Neutrophil (primary cell): ENCODE measurements at regions not wholly inside any gene's neighbourhood (a gene's known extent, or its start where the extent isn't known, plus 50 kb on each side); places are given as distances from the start of the nearest gene placed in this dataset.

Experiments used
- H3K27ac ChIP-seq: fragments of 200-600 bp; sonication (generic); 2 replicates; pipeline ENCODE4 v1.5.1; 2016; ENCODE audit warnings: mild to moderate bottlenecking, moderate library complexity
- H3K27me3 ChIP-seq: fragments of 200-600 bp; sonication (generic); 2 replicates; pipeline ENCODE4 v1.6.0; 2016; ENCODE audit warnings: mild to moderate bottlenecking
- H3K36me3 ChIP-seq: fragments of 200-600 bp; sonication (generic); 2 replicates; pipeline ENCODE4 v1.5.1; 2017
- H3K4me1 ChIP-seq, 2 experiments: fragments of 200-600 bp in 1 of 2; sonication (generic) in 1 of 2; 1 replicate in 1 of 2; 2 replicates in 1 of 2; pipeline versions ENCODE4 v1.5.1 to v1.6.1; 2013 to 2016; ENCODE audit warnings: low read depth in 1 of 2, low read length in 1 of 2, mild to moderate bottlenecking in 1 of 2, moderate library complexity in 1 of 2; ENCODE audit not compliant: control insufficient read depth in 1 of 2, insufficient read depth in 1 of 2
- H3K4me3 ChIP-seq, 2 experiments: fragments of 200-600 bp in 1 of 2; sonication (generic) in 1 of 2; 1 replicate in 1 of 2; 2 replicates in 1 of 2; pipeline ENCODE4 v1.5.1; 2013 to 2016; ENCODE audit warnings: low read depth in 1 of 2, low read length in 1 of 2, mild to moderate bottlenecking in 1 of 2, moderate library complexity in 1 of 2
- H3K9me3 ChIP-seq: fragments of 200-600 bp; sonication (generic); 2 replicates; pipeline ENCODE4 v1.5.1; 2016
- CTCF ChIP-seq: fragments of 200-600 bp; sonication (generic); IDR thresholded peaks from 2 replicates; pipeline ENCODE4 v1.5.1; 2016; ENCODE audit warnings: antibody characterized with exemption

GRCh38 chr3:8204853-8205650 is 296.6 kb upstream of the LMCD1 start:
- H3K27ac ChIP-seq = no peak overlapping the region
- no peaks in the 10 kb centered on the region for H3K4me1 ChIP-seq
- no peaks in the 10 kb centered on the region for H3K36me3 ChIP-seq
- no peak overlapping the region for H3K4me3 ChIP-seq
- no peaks in the 10 kb centered on the region for H3K27me3 ChIP-seq
- no peaks in the 10 kb centered on the region for H3K9me3 ChIP-seq
- no peak for TF ChIP-seq CTCF

GRCh38 chr3:8205881-8206280 is 295.7 kb upstream of the LMCD1 start:
- Histone ChIP-seq H3K9me3 (no peaks in the 10 kb centered on the region), H3K4me1 (no peaks in the 10 kb centered on the region), H3K27me3 (no peaks in the 10 kb centered on the region), H3K27ac (no peak overlapping the region), H3K4me3 (no peak overlapping the region), H3K36me3 (no peaks in the 10 kb centered on the region)
- no peak for TF ChIP-seq CTCF

GRCh38 chr3:8206971-8207617 is 294.5 kb upstream of the LMCD1 start:
- no peak for TF ChIP-seq CTCF
- H3K27ac ChIP-seq = no peak overlapping the region
- no peaks in the 10 kb centered on the region for H3K27me3 ChIP-seq
- H3K4me1 ChIP-seq = no peaks in the 10 kb centered on the region
- H3K4me3 ChIP-seq = no peak overlapping the region
- H3K9me3 ChIP-seq = no peaks in the 10 kb centered on the region
- no peaks in the 10 kb centered on the region for H3K36me3 ChIP-seq

- Histone ChIP-seq H3K4me3 (no peak overlapping the region), H3K36me3 (no peaks in the 10 kb centered on the region), H3K9me3 (no peaks in the 10 kb centered on the region), H3K27ac (no peak overlapping the region), H3K4me1 (no peaks in the 10 kb centered on the region), H3K27me3 (no peaks in the 10 kb centered on the region)
- TF ChIP-seq CTCF = no peak
Measured at GRCh38 chr3:8210882-8211341, 290.7 kb upstream of the LMCD1 start.

- no peaks in the 10 kb centered on the region for H3K9me3 ChIP-seq
- no peaks in the 10 kb centered on the region for H3K4me1 ChIP-seq
- no peak for TF ChIP-seq CTCF
- no peak overlapping the region for H3K4me3 ChIP-seq
- H3K27ac ChIP-seq = no peak overlapping the region
- no peaks in the 10 kb centered on the region for H3K36me3 ChIP-seq
- no peaks in the 10 kb centered on the region for H3K27me3 ChIP-seq
Measured at GRCh38 chr3:8212794-8213193, 288.8 kb upstream of the LMCD1 start.
